GM10266 (cell line): ENCODE measurements at regions not wholly inside any gene's neighbourhood (a gene's known extent, or its start where the extent isn't known, plus 50 kb on each side); places are given as distances from the start of the nearest gene placed in this dataset.

ENCODE experiments used
- DNase-seq: peaks from one replicate; pipeline ENCODE4 v3.0.0; 2012; ENCODE audit errors: extremely low spot score
- CTCF ChIP-seq: IDR thresholded peaks from 2 replicates; pipeline ENCODE4 v1.5.1; 2012; ENCODE audit warnings: mild to moderate bottlenecking, low read depth; ENCODE audit not compliant: control insufficient read depth, insufficient read depth; ENCODE audit errors: missing control alignments

DNA sequence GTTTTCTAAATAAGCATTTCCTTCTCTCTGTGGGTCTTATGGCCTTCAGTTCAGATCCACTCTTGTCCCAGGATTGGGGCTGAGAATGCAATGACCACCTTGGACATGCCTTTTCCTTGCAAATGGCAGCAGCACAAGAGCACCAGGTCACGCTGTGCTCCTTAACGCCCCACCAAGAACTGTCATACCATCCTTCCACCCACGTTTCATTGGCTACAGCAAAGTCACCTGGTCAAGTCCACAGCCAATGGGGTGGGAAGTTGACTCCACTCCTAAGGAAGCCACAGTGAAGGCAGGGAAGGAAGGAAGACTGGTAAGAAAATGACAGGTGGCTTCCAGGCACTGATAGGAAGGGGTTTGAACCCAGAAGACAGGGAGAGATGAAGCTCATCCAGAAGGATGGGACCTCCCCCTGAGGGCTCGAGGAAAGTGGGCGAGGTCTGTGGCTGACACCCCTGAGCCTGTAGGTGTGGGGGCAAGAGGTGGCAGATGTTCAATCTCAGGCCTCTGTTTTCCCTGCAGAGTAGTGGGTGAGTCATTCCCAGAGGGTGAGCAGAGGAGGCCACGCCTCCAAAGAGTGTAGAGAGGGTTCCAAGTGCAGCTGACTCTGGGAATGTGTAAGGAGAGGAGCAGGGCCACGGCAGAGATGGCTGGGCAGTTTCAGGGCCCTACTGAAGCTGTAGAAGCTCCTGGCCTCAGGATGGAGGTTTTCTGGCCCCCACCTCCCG, 113.5 kb upstream of the VRK1 start:
- DNase-seq: no peak
- TF ChIP-seq CTCF: no peak

DNA sequence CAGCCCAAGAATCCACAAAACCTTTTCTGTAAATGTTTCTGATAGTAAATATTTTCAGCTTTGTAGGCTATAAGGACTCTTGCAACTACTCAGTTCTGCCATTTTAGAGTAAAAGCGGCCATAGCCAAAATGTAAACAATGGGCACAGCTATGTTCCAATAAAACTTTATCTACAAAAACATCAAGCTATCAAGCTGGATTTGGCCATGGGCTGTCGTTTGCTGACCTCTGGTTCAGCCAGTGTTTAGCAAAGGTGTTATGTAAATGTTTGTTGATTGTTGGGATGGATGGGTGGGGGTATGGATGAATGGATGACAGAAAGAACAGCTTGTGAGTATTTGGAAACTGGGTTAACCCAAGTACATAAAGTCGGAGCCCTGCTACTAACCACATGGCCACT, 111.1 kb upstream of the VRK1 start:
- TF ChIP-seq CTCF: no peak
- DNase-seq: no peak

DNA sequence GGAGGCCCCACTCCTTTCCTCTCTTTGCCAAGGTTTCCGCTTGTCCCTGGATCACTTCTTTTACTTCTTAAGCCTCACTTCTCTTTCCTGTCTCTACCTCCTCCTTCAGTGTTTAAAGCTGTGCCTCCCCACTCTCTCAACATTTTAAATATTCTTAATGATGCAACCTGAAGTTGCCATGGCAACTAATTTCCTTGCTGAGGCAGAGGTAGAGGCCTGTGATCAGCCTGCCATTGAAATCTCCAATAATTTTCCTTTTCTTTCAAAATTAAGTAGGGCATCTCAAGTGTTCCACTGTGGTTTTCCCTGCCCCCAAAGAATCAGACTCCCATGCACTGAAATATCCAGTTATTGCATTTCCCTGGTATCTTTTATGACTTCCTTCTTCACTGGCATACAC, 108.6 kb upstream of the VRK1 start:
- TF ChIP-seq CTCF: no peak
- DNase-seq: no peak

DNA sequence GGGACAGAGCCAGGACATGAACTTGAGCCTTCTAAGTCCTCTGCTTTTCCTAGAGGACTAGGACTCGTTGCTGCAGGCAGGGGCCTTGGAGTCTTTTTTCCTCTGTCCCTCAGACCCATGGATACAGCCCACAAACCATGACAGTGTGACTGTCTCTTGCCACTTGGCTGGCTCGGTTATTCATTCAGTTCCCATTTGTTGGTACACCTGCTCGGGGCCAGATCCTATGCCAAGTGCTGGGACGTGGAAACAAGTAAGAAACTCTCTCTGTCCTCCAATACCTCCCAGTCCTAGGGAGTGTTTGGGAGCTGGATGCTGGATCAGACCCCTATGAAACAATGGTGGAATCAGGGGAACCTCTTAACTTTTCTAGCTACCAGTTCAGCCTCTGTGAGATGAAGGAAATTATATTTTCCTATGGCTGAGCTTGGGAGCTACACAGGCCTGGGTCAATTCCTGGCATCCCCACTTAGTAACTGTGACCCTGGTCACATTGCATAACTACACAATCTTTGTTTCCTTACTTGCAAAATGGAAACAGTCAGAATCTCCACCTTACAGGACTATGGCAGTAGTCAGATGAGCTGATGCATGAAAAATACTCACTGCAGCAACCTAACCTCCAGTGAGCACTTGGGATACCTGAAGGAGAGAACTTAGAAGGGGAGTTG, 106.3 kb upstream of the VRK1 start:
- no peak for TF ChIP-seq CTCF
- DNase-seq: no peak

GRCh38 chr14:96693252-96693820, 103.8 kb upstream of the VRK1 start:
- no peak for DNase-seq
- TF ChIP-seq CTCF: no peak

- TF ChIP-seq CTCF: no peak
- DNase-seq: no peak
Measured at GRCh38 chr14:96693987-96694386, 103.2 kb upstream of the VRK1 start.

DNA sequence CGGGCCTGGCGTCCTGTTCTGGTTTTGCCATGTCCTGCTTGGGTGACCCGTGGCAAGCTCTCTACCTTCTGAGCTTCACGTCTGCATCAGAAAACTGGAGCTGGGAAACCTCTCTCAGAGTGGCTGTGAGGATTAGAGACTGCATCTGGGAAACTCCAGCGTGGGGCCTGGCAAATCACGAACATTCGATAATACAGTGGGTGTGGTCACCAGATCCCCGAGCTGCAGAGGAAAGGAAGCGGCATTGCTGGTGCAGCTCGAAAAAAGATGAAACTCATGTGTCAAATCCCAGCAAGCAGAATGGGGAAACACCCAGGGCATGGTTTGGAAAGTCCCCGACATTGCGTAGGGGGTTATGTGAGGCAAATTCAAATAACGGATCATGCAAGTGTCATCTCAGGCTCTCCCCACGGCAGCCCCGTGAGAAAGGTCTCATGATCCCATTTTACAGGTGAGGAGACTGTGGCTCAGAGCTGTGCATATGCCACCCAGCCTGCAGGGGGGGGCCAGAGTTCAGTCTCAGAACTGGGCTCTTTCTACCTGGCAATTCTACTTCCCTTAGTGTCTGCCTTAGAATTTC, 98.1 kb upstream of the VRK1 start:
- TF ChIP-seq CTCF: peak; percentile 47
- peak; percentile 59 for DNase-seq
